T-helper 1 cell (primary cell): ENCODE measurements at regions not wholly inside any gene's neighbourhood (a gene's known extent, or its start where the extent isn't known, plus 50 kb on each side); places are given as distances from the start of the nearest gene placed in this dataset.

ENCODE experiments used
- DNase-seq, 5 donors: peaks; one replicate each; pipeline ENCODE4 v3.0.0-alpha.2; 2012 to 2020

DNA sequence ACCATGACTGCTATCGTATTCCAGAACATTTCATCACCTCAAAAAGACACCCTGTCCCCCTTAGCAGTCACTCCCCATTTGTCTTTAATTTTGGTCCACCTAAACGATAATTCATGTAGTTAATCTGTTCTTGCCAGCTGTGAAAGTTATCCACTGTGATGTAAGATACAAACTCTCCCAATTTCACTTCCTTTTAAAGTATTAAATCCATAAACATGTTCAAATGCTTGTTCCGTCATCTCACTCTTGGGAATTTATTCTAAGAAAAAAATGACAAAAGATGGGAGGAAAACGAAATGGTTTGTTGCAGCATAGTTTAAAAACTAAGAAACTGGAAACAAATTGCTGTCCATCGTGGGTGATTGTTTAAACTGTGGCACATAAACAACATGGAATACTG is 53.7 kb upstream of the IRF2 start:
- no peak for DNase-seq

DNA sequence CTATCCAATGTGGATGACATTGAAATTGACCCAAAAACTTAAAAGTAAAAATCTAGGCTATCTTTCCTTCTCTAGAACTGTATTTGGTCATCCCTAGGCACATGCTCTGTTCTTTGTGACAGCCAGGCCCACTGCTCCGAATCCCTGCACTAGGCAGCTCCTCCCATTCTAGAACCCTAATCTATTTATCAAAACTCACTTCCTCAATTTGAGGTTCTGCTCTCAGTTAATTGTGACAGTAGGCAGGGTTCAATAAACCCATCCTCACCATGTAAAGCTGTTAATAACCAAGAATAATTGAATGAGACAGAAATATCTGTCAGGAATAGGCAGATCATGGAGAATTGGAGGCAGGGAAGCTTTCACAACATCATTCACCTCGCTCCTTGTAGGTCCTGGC is 51.9 kb upstream of the IRF2 start:
- no peak for DNase-seq
